ENCODE measurements at regions not wholly inside any gene's neighbourhood (a gene's known extent, or its start where the extent isn't known, plus 50 kb on each side); places are given as distances from the start of the nearest gene placed in this dataset.

DNA sequence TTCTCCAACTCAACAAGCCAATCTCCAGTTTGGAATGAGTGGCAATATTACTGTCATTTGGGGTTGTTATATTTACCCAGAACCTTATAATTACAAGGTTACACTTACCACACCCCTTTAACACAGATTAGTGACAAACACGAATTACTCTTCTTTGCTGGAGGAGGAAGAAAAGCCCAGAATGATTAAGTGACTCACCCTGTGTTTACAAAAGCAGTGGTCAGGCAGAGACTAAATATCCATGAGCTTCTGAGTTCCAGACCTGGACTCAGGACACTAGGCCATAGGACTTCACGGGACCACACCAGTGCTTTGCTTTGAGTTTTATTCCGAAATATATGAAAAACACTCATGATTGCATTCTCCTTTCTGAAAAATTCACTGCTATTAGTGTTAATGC lies 370.8 kb downstream of the TLE1 start:
- Histone ChIP-seq H3K9me3 (no peaks in the 10 kb centered on the region), H3K27ac (no peak overlapping the region), H3K4me3 (no peak overlapping the region), H3K4me1 (no peaks in the 10 kb centered on the region), H3K27me3 (no peaks in the 10 kb centered on the region), H3K36me3 (no peaks in the 10 kb centered on the region)
- intact Hi-C loops (cut with DNase I): no loop called here
- TF ChIP-seq POLR2A (IDR thresholded peaks at IDR 0.05) (no peak), POLR2AphosphoS5 (IDR thresholded peaks at IDR 0.05; ENCODE audit: insufficient read depth in 1 of 2, low read depth in 1 of 2) (no peak)
- TF ChIP-seq, protein P1, sequence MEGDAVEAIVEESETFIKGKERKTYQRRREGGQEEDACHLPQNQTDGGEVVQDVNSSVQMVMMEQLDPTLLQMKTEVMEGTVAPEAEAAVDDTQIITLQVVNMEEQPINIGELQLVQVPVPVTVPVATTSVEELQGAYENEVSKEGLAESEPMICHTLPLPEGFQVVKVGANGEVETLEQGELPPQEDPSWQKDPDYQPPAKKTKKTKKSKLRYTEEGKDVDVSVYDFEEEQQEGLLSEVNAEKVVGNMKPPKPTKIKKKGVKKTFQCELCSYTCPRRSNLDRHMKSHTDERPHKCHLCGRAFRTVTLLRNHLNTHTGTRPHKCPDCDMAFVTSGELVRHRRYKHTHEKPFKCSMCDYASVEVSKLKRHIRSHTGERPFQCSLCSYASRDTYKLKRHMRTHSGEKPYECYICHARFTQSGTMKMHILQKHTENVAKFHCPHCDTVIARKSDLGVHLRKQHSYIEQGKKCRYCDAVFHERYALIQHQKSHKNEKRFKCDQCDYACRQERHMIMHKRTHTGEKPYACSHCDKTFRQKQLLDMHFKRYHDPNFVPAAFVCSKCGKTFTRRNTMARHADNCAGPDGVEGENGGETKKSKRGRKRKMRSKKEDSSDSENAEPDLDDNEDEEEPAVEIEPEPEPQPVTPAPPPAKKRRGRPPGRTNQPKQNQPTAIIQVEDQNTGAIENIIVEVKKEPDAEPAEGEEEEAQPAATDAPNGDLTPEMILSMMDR (IDR thresholded peaks at IDR 0.05): no peak
- DNase-seq (ENCODE audit: extremely low spot score in 2 of 2): no peak

DNA sequence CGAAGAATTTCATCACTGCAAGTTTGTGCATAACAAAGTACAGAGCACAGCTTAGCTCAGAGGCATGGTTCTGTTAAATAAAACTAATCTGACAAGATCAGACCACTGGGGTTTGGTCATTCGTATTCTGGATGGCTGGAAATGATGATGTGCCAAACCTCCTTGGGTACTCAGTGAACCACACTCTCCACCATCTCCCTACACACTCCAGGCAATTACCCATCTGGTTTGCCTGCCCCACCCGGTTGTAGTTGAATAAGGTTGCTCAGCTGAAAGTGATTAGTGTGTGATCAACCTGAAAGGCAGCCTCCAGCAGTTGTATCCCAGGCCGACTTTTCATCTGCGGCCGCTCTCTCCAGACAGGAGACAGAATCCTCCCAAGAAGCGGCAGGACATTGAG lies 371.4 kb downstream of the TLE1 start:
- Histone ChIP-seq H3K4me1 (no peaks in the 10 kb centered on the region), H3K27me3 (no peaks in the 10 kb centered on the region), H3K27ac (no peak overlapping the region), H3K4me3 (no peak overlapping the region), H3K9me3 (no peaks in the 10 kb centered on the region), H3K36me3 (no peaks in the 10 kb centered on the region)
- intact Hi-C loops (cut with DNase I): no loop called here
- no peak for DNase-seq (ENCODE audit: extremely low spot score in 2 of 2)
- TF ChIP-seq, protein P1 (IDR thresholded peaks at IDR 0.05): no peak
- TF ChIP-seq POLR2A (IDR thresholded peaks at IDR 0.05) (no peak), POLR2AphosphoS5 (IDR thresholded peaks at IDR 0.05; ENCODE audit: insufficient read depth in 1 of 2, low read depth in 1 of 2) (no peak)

DNA sequence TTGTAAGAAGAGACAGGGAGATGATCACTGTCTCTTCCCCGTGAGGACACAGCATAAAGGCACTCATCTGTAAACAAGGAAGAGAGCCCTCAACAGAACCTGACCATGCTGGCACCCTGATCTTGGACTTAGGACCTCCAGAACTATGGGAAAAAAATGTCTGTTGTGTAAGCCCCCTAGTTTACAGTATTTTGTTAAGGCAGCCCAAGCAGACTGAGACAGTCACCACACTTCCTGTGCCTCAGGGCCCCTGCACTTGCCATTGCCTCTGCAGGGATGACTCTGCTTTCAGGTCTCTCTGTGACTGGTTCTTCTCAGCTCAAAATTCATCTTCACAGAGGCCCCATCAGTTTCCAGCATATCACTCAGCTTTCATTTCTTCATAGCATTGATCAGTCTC lies 372.1 kb downstream of the TLE1 start:
- Histone ChIP-seq H3K27ac (no peak overlapping the region), H3K9me3 (no peaks in the 10 kb centered on the region), H3K36me3 (no peaks in the 10 kb centered on the region), H3K4me1 (no peaks in the 10 kb centered on the region), H3K27me3 (no peaks in the 10 kb centered on the region), H3K4me3 (no peak overlapping the region)
- intact Hi-C loops (cut with DNase I): no loop called here
- DNase-seq (ENCODE audit: extremely low spot score in 2 of 2): no peak
- TF ChIP-seq, protein P1 (IDR thresholded peaks at IDR 0.05): no peak
- TF ChIP-seq POLR2A (IDR thresholded peaks at IDR 0.05) (no peak), POLR2AphosphoS5 (IDR thresholded peaks at IDR 0.05; ENCODE audit: insufficient read depth in 1 of 2, low read depth in 1 of 2) (no peak)

DNA sequence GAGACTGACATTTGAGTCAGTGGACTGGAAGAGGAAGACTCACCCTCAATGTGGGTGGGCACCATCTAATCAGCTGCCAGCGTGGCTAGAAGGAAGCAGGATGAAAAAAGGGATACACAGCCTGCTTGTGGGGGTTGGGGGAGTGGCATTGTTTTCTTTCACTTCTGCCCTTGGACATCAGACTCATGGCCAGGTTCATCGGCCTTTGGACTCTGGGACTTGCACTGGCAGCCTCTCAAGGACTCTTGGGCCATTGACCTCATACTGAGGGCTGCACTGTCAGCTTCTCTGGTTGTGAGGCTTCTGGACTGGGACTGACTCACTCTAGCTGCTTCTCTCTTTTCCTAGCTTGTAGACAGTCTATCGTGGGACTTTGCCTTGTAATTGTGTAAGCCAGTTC lies 374.9 kb downstream of the TLE1 start:
- TF ChIP-seq, protein P1 (IDR thresholded peaks at IDR 0.05): no peak
- TF ChIP-seq POLR2A (IDR thresholded peaks at IDR 0.05): no peak
- H3K4me1 ChIP-seq: no peaks in the 10 kb centered on the region
- intact Hi-C loops (cut with DNase I): no loop called here

DNA sequence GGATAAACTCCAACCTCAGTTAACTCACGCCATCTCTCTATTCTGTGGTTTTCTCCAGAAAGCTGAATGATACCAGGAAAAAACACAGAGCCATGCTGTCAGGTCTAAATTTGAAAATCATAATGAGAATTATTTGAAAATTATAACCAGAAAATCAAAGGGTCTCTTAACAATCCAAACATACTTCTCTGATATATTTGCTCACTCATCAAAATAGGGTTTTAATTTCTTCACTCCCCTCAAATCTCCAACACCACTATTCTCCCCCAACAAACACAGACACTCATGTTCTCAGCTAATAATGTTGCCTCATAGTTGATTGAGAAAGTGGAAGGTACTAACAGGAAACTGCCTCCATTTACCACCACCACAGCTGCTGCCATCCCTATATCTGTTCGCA lies 375.5 kb downstream of the TLE1 start:
- H3K27me3 ChIP-seq: no peaks in the 10 kb centered on the region
- TF ChIP-seq POLR2A (IDR thresholded peaks at IDR 0.05): no peak
- no peak for TF ChIP-seq POLR2AphosphoS5 (IDR thresholded peaks at IDR 0.05; ENCODE audit: insufficient read depth in 1 of 2, low read depth in 1 of 2)
- TF ChIP-seq, protein P1 (IDR thresholded peaks at IDR 0.05): no peak
- no peak for DNase-seq (ENCODE audit: extremely low spot score in 2 of 2)
- no peaks in the 10 kb centered on the region for H3K36me3 ChIP-seq
- H3K4me3 ChIP-seq: no peak overlapping the region
- no peaks in the 10 kb centered on the region for H3K4me1 ChIP-seq
- intact Hi-C loops (cut with DNase I): no loop called here
- no peaks in the 10 kb centered on the region for H3K9me3 ChIP-seq
- H3K27ac ChIP-seq: no peak overlapping the region

More for the DNA sequence above, 374.9 kb downstream of the TLE1 start:
- Histone ChIP-seq H3K27me3 (no peaks in the 10 kb centered on the region), H3K36me3 (no peaks in the 10 kb centered on the region), H3K4me3 (no peak overlapping the region), H3K9me3 (no peaks in the 10 kb centered on the region), H3K27ac (no peak overlapping the region)
- no peak for DNase-seq (ENCODE audit: extremely low spot score in 2 of 2)

Measured in vagina (tissue), 2 donors.